ENCODE measurements at regions not wholly inside any gene's neighbourhood (a gene's known extent, or its start where the extent isn't known, plus 50 kb on each side); places are given as distances from the start of the nearest gene placed in this dataset.

DNA sequence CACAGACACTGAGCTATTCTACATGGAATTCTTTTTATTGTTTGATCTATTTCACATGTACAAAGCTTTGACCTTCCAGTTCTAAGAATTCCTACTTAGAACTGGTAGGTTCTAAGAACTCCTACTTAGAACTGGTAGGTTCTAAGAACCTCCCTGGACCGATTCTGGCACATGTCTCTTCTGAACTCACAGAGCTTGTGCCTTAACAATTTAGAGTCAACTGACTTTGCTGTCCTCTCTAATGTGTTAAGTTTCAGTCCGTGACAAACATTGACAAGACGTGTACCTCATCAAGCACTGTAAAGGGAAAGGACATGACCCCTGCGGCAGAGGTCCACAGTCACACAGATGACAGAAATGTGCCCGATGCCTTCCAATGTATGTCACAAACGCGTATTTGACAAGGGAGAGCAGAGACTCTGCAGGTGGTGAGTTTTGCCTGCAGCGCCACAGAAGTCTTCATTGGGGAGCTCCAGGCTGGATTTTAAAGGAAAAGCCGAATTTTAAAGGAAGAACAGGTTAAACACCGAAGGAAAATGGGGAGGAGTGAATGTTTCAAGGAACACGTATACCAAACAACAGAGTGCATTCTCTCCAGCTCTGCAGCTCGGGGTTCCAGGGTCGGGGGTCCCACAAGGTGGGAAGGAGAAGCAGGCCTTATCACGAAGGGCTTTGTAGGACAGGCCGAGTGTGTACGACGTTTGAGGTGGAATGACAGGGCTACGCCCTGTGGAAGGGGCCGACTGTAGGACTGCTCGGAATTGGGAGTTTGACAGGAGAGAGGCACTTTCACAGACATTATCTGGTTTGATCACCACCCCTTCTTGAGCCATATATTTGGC, 161.1 kb upstream of the KLF14 start:
- in situ Hi-C loops (cut with HindIII; ENCODE audit: low sequenced_read_pairs), result no loop called here
- TF ChIP-seq CTCF (IDR thresholded peaks at IDR 0.05; ENCODE audit: low read depth, low read length), result no peak
- no peak for DNase-seq (ENCODE audit: low read depth, low spot score)
- no peak overlapping the region for H3K4me3 ChIP-seq (ENCODE audit: low read depth, low read length)

DNA sequence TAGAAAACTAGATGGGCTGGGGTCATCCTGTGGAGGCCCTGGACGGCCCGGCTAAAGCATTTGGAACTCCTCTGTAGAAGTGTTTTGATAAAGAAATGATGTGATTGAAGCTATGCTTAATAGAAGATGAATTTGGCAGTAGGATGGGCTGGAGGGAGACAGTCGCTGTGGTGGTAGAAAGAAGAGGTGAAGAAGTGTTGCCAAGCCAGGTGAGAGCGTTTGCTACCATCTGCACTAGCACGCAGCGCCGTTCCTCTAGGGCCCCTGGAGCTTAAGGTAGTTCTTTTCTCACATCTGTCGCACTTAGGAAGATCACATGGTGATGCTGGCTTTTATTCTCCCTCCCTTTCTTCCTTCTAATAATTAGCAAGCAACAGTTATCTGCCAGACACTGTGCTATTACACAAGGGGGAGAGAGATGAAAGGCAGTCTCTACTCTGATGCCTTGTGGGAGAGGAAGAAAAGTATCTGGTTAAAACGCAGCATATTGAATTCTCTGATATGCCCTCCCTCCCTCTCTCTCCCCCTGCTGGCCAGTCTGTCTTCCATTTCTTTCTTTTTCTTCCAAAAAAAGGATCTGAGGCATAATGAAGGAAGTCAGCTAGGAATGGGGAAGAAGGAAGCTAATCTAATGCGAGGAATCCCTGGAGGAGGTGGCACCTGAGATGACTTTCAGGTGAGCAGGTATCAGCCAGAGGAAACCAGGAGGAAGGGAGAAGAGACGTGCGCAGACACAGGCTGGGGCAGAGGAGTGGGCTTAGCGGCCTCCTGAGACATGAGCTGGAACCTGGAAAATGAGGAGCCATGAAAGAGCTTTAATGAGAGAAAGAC, 162.3 kb upstream of the KLF14 start:
- TF ChIP-seq CTCF (IDR thresholded peaks at IDR 0.05; ENCODE audit: low read depth, low read length), result peak; percentile 68
- no peak overlapping the region for H3K4me3 ChIP-seq (ENCODE audit: low read depth, low read length)
- DNase-seq (ENCODE audit: low read depth, low spot score), result no peak
- in situ Hi-C loops (cut with HindIII; ENCODE audit: low sequenced_read_pairs), result no loop called here

DNA sequence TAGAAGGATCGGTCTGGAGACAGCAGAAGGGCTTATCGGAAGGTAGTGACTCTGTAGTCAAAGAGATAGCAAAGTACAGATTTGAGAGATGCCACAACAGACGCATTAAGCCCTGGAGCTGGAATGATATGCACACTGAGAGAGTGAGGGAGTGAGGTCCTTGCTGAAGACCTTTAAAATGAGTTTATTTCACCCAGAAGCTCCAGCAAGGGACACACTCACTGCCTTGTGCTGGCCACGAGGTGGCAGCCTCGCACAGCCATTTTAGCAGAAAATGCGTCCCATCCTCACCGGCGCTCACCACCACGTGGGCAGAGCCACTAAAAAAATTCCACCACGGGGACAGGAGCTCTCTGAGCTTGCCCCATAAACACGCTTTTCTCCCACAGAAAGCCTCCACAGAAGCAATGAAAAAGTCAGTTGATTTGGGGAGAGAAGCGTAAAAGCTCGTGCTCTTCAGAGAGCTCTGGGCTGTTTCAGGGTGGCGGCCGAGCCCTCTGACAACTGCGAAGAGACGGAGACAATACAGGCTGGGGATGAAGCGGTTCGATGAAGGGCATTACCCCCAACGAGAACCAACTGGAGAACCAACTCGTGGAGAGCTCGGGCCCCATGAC, 163.0 kb upstream of the KLF14 start:
- H3K4me3 ChIP-seq (ENCODE audit: low read depth, low read length), result no peak overlapping the region
- in situ Hi-C loops (cut with HindIII; ENCODE audit: low sequenced_read_pairs), result no loop called here
- peak; percentile 82 for TF ChIP-seq CTCF (IDR thresholded peaks at IDR 0.05; ENCODE audit: low read depth, low read length)
- DNase-seq (ENCODE audit: low read depth, low spot score), result peak; percentile 84

GRCh38 chr7:130897515-130898419, 163.8 kb upstream of the KLF14 start:
- H3K4me3 ChIP-seq (ENCODE audit: low read depth, low read length), result no peak overlapping the region
- DNase-seq (ENCODE audit: low read depth, low spot score), result no peak
- TF ChIP-seq CTCF (IDR thresholded peaks at IDR 0.05; ENCODE audit: low read depth, low read length), result no peak
- in situ Hi-C loops (cut with HindIII; ENCODE audit: low sequenced_read_pairs), result no loop called here

GRCh38 chr7:130899071-130899560, 165.1 kb upstream of the KLF14 start:
- no peak overlapping the region for H3K4me3 ChIP-seq (ENCODE audit: low read depth, low read length)
- no peak for TF ChIP-seq CTCF (IDR thresholded peaks at IDR 0.05; ENCODE audit: low read depth, low read length)
- in situ Hi-C loops (cut with HindIII; ENCODE audit: low sequenced_read_pairs), result no loop called here
- DNase-seq (ENCODE audit: low read depth, low spot score), result no peak
